Spleen (tissue), 7 donors: ENCODE measurements at regions not wholly inside any gene's neighbourhood (a gene's known extent, or its start where the extent isn't known, plus 50 kb on each side); places are given as distances from the start of the nearest gene placed in this dataset.
"Not testable (repeated sequence)": the region's sequence is repeated elsewhere in the genome, so short reads cannot be mapped to it uniquely, and the experiment has no call there.

Experiments
- POLR2A ChIP-seq, 3 donors: fragments of 450-650 bp; IDR thresholded peaks; one replicate each; pipeline ENCODE4 v1.5.1; 2017; ENCODE audit warnings: antibody characterized with exemption in 3 of 3, mild to moderate bottlenecking in 1 of 3
- POLR2AphosphoS5 ChIP-seq, 3 donors: sonication (generic); formaldehyde crosslinking; IDR thresholded peaks; one replicate each; pipeline ENCODE4 v1.5.1; 2017; ENCODE audit warnings: antibody characterized with exemption in 3 of 3
- TF ChIP-seq, protein P1 (sequence below), 11 experiments: fragments of 200-600 bp in 7 of 11; fragments of 450-650 bp in 4 of 11; sonication (generic) in 4 of 11; IDR thresholded peaks in 8 of 11; conservative IDR thresholded peaks in 3 of 11; 1 replicate in 7 of 11; 2 replicates in 4 of 11; pipeline versions ENCODE4 v1.4.0 to v1.8.0; 2016 to 2021; ENCODE audit warnings: antibody characterized with exemption in 11 of 11, inconsistent platforms in 4 of 11, mild to moderate bottlenecking in 1 of 11
- donor health status: DM: no; HTN: no; CAD: no; lungs with moderate emphysema.
- donor health status: DM: no; HTN: no; CAD: no.
- donor health status: DM: no; HTN: no; CAD: no.

- TF ChIP-seq, protein P1, sequence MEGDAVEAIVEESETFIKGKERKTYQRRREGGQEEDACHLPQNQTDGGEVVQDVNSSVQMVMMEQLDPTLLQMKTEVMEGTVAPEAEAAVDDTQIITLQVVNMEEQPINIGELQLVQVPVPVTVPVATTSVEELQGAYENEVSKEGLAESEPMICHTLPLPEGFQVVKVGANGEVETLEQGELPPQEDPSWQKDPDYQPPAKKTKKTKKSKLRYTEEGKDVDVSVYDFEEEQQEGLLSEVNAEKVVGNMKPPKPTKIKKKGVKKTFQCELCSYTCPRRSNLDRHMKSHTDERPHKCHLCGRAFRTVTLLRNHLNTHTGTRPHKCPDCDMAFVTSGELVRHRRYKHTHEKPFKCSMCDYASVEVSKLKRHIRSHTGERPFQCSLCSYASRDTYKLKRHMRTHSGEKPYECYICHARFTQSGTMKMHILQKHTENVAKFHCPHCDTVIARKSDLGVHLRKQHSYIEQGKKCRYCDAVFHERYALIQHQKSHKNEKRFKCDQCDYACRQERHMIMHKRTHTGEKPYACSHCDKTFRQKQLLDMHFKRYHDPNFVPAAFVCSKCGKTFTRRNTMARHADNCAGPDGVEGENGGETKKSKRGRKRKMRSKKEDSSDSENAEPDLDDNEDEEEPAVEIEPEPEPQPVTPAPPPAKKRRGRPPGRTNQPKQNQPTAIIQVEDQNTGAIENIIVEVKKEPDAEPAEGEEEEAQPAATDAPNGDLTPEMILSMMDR (IDR thresholded peaks at IDR 0.05 in 8 of 11, conservative IDR thresholded peaks at IDR 0.05 in 3 of 11) = not testable (repeated sequence)
- not testable (repeated sequence) for TF ChIP-seq POLR2AphosphoS5, POLR2A (IDR thresholded peaks at IDR 0.05)
These were observed 269.4 kb downstream of the NUF2 start for GRCh38 chr1:163591131-163591530.
